H9 (cell line): ENCODE measurements at regions not wholly inside any gene's neighbourhood (a gene's known extent, or its start where the extent isn't known, plus 50 kb on each side); places are given as distances from the start of the nearest gene placed in this dataset.

Experiments used
- DNase-seq: peaks from one replicate; pipeline ENCODE4 v3.0.0-alpha.2; 2017
- H2AFZ ChIP-seq: one replicate; pipeline ENCODE4 v1.6.1; 2013; ENCODE audit warnings: mild to moderate bottlenecking, low read length, control low read depth, moderate library complexity
- H2AK5ac ChIP-seq: 2 replicates; pipeline ENCODE4 v1.6.1; 2013; ENCODE audit warnings: low read length, control low read depth, mixed read lengths; ENCODE audit not compliant: insufficient read length
- H2BK120ac ChIP-seq: one replicate; pipeline ENCODE4 v1.6.1; 2013; ENCODE audit warnings: low read depth, mild to moderate bottlenecking, low read length, control low read depth, inconsistent platforms; ENCODE audit not compliant: poor library complexity, severe bottlenecking
- H2BK12ac ChIP-seq: 2 replicates; pipeline ENCODE4 v1.6.1; 2013; ENCODE audit warnings: low read length, control low read depth, mixed read lengths, low read depth; ENCODE audit not compliant: insufficient read length
- H2BK15ac ChIP-seq: 2 replicates; pipeline ENCODE4 v1.6.1; 2013; ENCODE audit warnings: low read depth, low read length, control low read depth
- H2BK20ac ChIP-seq: one replicate; pipeline ENCODE4 v1.6.1; 2013; ENCODE audit warnings: low read depth, mild to moderate bottlenecking, low read length, control low read depth, inconsistent platforms; ENCODE audit not compliant: poor library complexity, severe bottlenecking
- H2BK5ac ChIP-seq: 2 replicates; pipeline ENCODE4 v1.6.1; 2013; ENCODE audit warnings: low read length, control low read depth, mixed read lengths; ENCODE audit not compliant: insufficient read length
- H3K14ac ChIP-seq: 2 replicates; pipeline ENCODE4 v1.6.1; 2013; ENCODE audit warnings: low read length, control low read depth; ENCODE audit not compliant: insufficient read depth
- H3K18ac ChIP-seq: 2 replicates; pipeline ENCODE4 v1.6.1; 2013; ENCODE audit warnings: low read depth, mild to moderate bottlenecking, mixed read lengths, low read length, control low read depth; ENCODE audit not compliant: insufficient read length
- H3K23ac ChIP-seq: 2 replicates; pipeline ENCODE4 v1.6.1; 2013; ENCODE audit warnings: low read length, control low read depth, mixed read lengths, low read depth; ENCODE audit not compliant: insufficient read length
- H3K23me2 ChIP-seq: 2 replicates; pipeline ENCODE4 v1.6.1; 2013; ENCODE audit warnings: low read depth, mild to moderate bottlenecking, mixed read lengths, low read length, control low read depth; ENCODE audit not compliant: insufficient read length, poor library complexity, severe bottlenecking
- H3K27ac ChIP-seq: 2 replicates; pipeline ENCODE4 v1.5.1; 2013; ENCODE audit warnings: low read length, control low read depth, mixed read lengths, low read depth; ENCODE audit not compliant: insufficient read length
- H3K27me3 ChIP-seq: 2 replicates; pipeline ENCODE4 v1.6.1; 2013; ENCODE audit warnings: low read length, control low read depth, inconsistent platforms; ENCODE audit not compliant: insufficient read depth
- H3K4ac ChIP-seq: 2 replicates; pipeline ENCODE4 v1.6.1; 2013; ENCODE audit warnings: low read depth, mild to moderate bottlenecking, control low read depth, inconsistent platforms, low read length, moderate library complexity
- H3K4me1 ChIP-seq: 2 replicates; pipeline ENCODE4 v1.6.1; 2013; ENCODE audit warnings: low read length, control low read depth, inconsistent platforms; ENCODE audit not compliant: insufficient read depth
- H3K4me2 ChIP-seq: 2 replicates; pipeline ENCODE4 v1.6.1; 2013; ENCODE audit warnings: low read length, control low read depth, mixed read lengths; ENCODE audit not compliant: insufficient read length, insufficient read depth
- H3K56ac ChIP-seq: 2 replicates; pipeline ENCODE4 v1.6.1; 2013; ENCODE audit warnings: low read depth, mild to moderate bottlenecking, mixed read lengths, low read length, control low read depth; ENCODE audit not compliant: insufficient read length
- H3K79me1 ChIP-seq: 2 replicates; pipeline ENCODE4 v1.6.1; 2013; ENCODE audit warnings: low read depth, mild to moderate bottlenecking, moderate library complexity, low read length, control low read depth, inconsistent platforms; ENCODE audit not compliant: insufficient read depth, poor library complexity, severe bottlenecking
- H3K79me2 ChIP-seq: 2 replicates; pipeline ENCODE4 v1.6.1; 2013; ENCODE audit warnings: low read length, control low read depth, inconsistent platforms; ENCODE audit not compliant: insufficient read depth
- H3K9ac ChIP-seq: 2 replicates; pipeline ENCODE4 v1.6.1; 2013; ENCODE audit warnings: low read length, control low read depth, mixed read lengths; ENCODE audit not compliant: insufficient read length; ENCODE audit errors: extremely low read depth
- H3K9me3 ChIP-seq: one replicate; pipeline ENCODE4 v1.6.1; 2013; ENCODE audit warnings: low read depth, low read length, inconsistent platforms; ENCODE audit not compliant: control insufficient read depth
- H3T11ph ChIP-seq: one replicate; pipeline ENCODE4 v1.6.1; 2013; ENCODE audit warnings: mild to moderate bottlenecking, low read length, control low read depth, inconsistent platforms
- H4K20me1 ChIP-seq: one replicate; pipeline ENCODE4 v1.6.1; 2013; ENCODE audit not compliant: control insufficient read depth, insufficient read length, insufficient read depth
- H4K5ac ChIP-seq: 2 replicates; pipeline ENCODE4 v1.6.1; 2013; ENCODE audit warnings: low read depth, mild to moderate bottlenecking, mixed read lengths, low read length, control low read depth; ENCODE audit not compliant: insufficient read length
- H4K8ac ChIP-seq: replicated peaks from 2 replicates; pipeline ENCODE4 v1.6.1; 2013; ENCODE audit warnings: low read length, control low read depth, mixed read lengths, low read depth; ENCODE audit not compliant: insufficient read length
- H4K91ac ChIP-seq: 2 replicates; pipeline ENCODE4 v1.6.1; 2013; ENCODE audit warnings: low read depth, mild to moderate bottlenecking, moderate library complexity, mixed read lengths, low read length, control low read depth; ENCODE audit not compliant: insufficient read length
- H3K27ac Mint-ChIP-seq, 3 experiments: 2 replicates in 2 of 3; 3 replicates in 1 of 3; pipeline ENCODE4 v1.8.0; 2020 to 2021; ENCODE audit warnings: mixed read lengths in 3 of 3, mild to moderate bottlenecking in 1 of 3, moderate library complexity in 1 of 3
- H3K27me3 Mint-ChIP-seq: 2 replicates; pipeline ENCODE4 v1.8.0; 2021; ENCODE audit warnings: low read depth, mild to moderate bottlenecking, moderate library complexity, mixed read lengths
- H3K36me3 Mint-ChIP-seq, 3 experiments: 2 replicates in 2 of 3; 3 replicates in 1 of 3; pipeline ENCODE4 v1.8.0; 2020 to 2021; ENCODE audit warnings: low read depth in 3 of 3, mixed read lengths in 3 of 3; ENCODE audit not compliant: insufficient read depth in 1 of 3
- H3K4me1 Mint-ChIP-seq, 2 experiments: 2 replicates each; pipeline ENCODE4 v1.8.0; 2020; ENCODE audit warnings: mixed read lengths in 2 of 2
- H3K4me3 Mint-ChIP-seq, 2 experiments: 2 replicates in 1 of 2; 3 replicates in 1 of 2; pipeline ENCODE4 v1.8.0; 2020 to 2021; ENCODE audit warnings: mild to moderate bottlenecking in 2 of 2, mixed read lengths in 2 of 2, moderate library complexity in 1 of 2
- H3K9me3 Mint-ChIP-seq, 2 experiments: 2 replicates in 1 of 2; 3 replicates in 1 of 2; pipeline ENCODE4 v1.8.0; 2020; ENCODE audit warnings: mild to moderate bottlenecking in 2 of 2, mixed read lengths in 2 of 2, moderate library complexity in 1 of 2
- WGBS: extraction: QIAGEN DNeasy Blood & Tissue Kit; methylation state at CpG from one replicate; pipeline ENCODE4 v1.1.7; 2013; ENCODE audit warnings: missing lambda C conversion rate, low lambda C conversion rate, mixed read lengths; ENCODE audit not compliant: insufficient read length; ENCODE audit errors: extremely low coverage; 5-methylcytosine and 5-hydroxymethylcytosine counted together
- TF ChIP-seq, protein P1 (sequence below): fragments of 200-600 bp; sonication (generic); conservative IDR thresholded peaks from 3 replicates; pipeline ENCODE4 v1.8.0; 2021; ENCODE audit warnings: antibody characterized with exemption, mild to moderate bottlenecking

DNA sequence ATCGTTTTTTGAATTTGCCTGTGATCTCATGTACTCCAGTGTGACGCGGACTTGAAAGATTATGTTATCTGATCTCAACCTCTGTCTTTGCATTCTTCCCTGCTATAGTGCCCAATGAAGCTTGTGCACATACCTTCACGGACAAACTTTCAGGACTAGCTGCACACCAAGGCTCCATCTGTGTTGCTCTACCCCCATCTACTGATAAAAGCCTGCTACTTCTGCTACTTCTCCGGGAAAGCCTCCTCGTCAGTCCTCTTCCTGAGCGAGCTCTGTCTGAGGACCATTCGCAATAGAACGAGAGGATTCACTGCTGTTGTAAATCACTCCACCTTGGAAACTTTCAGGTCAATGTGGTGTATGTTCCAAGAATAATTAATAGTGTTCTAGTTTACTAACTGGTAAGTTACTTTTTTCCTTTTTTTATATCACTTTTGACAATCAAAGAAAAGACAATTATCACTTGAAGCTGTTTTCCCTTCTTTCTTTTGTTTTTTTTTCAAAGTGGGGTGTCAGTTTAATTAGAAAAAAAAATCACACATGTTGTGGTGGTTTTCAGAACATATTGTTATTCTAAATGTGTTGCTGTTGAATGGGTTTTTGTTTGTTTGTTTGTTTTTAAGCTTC is 217.6 kb downstream of the ARRDC4 start:
- Histone ChIP-seq H2BK5ac (no peak overlapping the region), H2BK20ac (no peak overlapping the region), H3K4ac (no peak overlapping the region), H3K9me3 (no peaks in the 10 kb centered on the region), H3K18ac (no peak overlapping the region), H4K5ac (no peak overlapping the region), H2AK5ac (no peak overlapping the region), H3K9ac (no peak overlapping the region), H2BK15ac (no peak overlapping the region), H4K91ac (no peak overlapping the region), H3K27me3 (no peaks in the 10 kb centered on the region), H3K14ac (no peak overlapping the region), H4K20me1 (no peaks in the 10 kb centered on the region), H3K23me2 (no peaks in the 10 kb centered on the region), H2AFZ (no peak overlapping the region), H2BK12ac (no peak overlapping the region), H3K56ac (no peak overlapping the region), H3T11ph (no peak overlapping the region), H3K27ac (no peak overlapping the region), H4K8ac (no peak overlapping the region), H2BK120ac (no peak overlapping the region), H3K79me2 (no peaks in the 10 kb centered on the region), H3K4me2 (no peak overlapping the region), H3K4me1 (no peaks in the 10 kb centered on the region), H3K23ac (no peak overlapping the region), H3K79me1 (no peaks in the 10 kb centered on the region)
- Mint-ChIP-seq H3K4me1 (peaks cover 23 to 25% of the 10 kb centered on the region in 2 experiments), H3K4me3 (no peak overlapping the region), H3K27me3 (peaks cover 20% of the 10 kb centered on the region), H3K9me3 (no peaks in the 10 kb centered on the region), H3K36me3 (no peaks in the 10 kb centered on the region), H3K27ac (no peak overlapping the region)
- TF ChIP-seq, protein P1, sequence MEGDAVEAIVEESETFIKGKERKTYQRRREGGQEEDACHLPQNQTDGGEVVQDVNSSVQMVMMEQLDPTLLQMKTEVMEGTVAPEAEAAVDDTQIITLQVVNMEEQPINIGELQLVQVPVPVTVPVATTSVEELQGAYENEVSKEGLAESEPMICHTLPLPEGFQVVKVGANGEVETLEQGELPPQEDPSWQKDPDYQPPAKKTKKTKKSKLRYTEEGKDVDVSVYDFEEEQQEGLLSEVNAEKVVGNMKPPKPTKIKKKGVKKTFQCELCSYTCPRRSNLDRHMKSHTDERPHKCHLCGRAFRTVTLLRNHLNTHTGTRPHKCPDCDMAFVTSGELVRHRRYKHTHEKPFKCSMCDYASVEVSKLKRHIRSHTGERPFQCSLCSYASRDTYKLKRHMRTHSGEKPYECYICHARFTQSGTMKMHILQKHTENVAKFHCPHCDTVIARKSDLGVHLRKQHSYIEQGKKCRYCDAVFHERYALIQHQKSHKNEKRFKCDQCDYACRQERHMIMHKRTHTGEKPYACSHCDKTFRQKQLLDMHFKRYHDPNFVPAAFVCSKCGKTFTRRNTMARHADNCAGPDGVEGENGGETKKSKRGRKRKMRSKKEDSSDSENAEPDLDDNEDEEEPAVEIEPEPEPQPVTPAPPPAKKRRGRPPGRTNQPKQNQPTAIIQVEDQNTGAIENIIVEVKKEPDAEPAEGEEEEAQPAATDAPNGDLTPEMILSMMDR: peak; percentile 88
- DNase-seq: peak; percentile 73
- WGBS: no CpG with 5 or more reads among the region's 9 CpGs
